Endothelial cell of umbilical vein (primary cell): ENCODE measurements at regions not wholly inside any gene's neighbourhood (a gene's known extent, or its start where the extent isn't known, plus 50 kb on each side); places are given as distances from the start of the nearest gene placed in this dataset.

ENCODE experiments used
- EZH2 ChIP-seq: IDR thresholded peaks from 2 replicates; pipeline ENCODE4 v1.6.1; 2012; ENCODE audit warnings: borderline replicate concordance, low read depth, mild to moderate bottlenecking, moderate library complexity, low read length, inconsistent platforms; ENCODE audit not compliant: severe bottlenecking
- MYC ChIP-seq: IDR thresholded peaks from one replicate; pipeline ENCODE4 v1.6.1; 2011; ENCODE audit warnings: mild to moderate bottlenecking, low read depth, low read length
- POLR2A ChIP-seq: IDR thresholded peaks from 2 replicates; pipeline ENCODE4 v1.6.1; 2012; ENCODE audit warnings: low read depth, mild to moderate bottlenecking, control low read depth, low read length
- TF ChIP-seq, protein P1 (sequence below), 2 donors: IDR thresholded peaks; 1 replicate in 1 of 2; 2 replicates in 1 of 2; pipeline ENCODE4 v1.5.1; 2011; ENCODE audit warnings: low read length in 2 of 2, mild to moderate bottlenecking in 2 of 2, moderate library complexity in 2 of 2, control low read depth in 1 of 2, inconsistent platforms in 1 of 2, low read depth in 1 of 2; ENCODE audit not compliant: insufficient read depth in 1 of 2; ENCODE audit errors: extremely low read depth in 1 of 2

DNA sequence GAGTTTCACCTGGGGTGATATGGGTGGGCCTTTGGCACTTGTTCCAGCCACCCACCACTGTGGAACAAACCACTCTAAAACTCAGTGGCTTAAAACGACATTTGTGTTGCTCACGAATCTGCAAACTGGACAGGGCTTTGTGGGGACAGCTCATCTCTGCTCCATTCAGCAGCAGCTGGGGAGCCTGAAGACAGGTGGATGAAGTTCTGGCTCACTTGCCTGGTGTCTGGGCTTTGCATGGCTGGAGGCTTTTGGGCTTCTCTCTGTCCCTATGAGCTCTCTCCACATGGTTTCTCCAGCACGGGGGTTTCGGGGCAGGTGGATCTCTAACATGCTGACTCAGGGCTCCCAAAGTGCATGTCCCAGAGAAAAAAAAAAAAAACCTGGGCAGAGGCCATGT is 93.0 kb upstream of the GLI2 start:
- TF ChIP-seq, protein P1, sequence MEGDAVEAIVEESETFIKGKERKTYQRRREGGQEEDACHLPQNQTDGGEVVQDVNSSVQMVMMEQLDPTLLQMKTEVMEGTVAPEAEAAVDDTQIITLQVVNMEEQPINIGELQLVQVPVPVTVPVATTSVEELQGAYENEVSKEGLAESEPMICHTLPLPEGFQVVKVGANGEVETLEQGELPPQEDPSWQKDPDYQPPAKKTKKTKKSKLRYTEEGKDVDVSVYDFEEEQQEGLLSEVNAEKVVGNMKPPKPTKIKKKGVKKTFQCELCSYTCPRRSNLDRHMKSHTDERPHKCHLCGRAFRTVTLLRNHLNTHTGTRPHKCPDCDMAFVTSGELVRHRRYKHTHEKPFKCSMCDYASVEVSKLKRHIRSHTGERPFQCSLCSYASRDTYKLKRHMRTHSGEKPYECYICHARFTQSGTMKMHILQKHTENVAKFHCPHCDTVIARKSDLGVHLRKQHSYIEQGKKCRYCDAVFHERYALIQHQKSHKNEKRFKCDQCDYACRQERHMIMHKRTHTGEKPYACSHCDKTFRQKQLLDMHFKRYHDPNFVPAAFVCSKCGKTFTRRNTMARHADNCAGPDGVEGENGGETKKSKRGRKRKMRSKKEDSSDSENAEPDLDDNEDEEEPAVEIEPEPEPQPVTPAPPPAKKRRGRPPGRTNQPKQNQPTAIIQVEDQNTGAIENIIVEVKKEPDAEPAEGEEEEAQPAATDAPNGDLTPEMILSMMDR (IDR thresholded peaks at IDR 0.05; ENCODE audit: extremely low read depth in 1 of 2, insufficient read depth in 1 of 2, low read depth in 1 of 2, low read length in 2 of 2): no peak
- TF ChIP-seq MYC (no peak), POLR2A (no peak), EZH2 (no peak)
